ENCODE measurements at regions not wholly inside any gene's neighbourhood (a gene's known extent, or its start where the extent isn't known, plus 50 kb on each side); places are given as distances from the start of the nearest gene placed in this dataset.

DNA sequence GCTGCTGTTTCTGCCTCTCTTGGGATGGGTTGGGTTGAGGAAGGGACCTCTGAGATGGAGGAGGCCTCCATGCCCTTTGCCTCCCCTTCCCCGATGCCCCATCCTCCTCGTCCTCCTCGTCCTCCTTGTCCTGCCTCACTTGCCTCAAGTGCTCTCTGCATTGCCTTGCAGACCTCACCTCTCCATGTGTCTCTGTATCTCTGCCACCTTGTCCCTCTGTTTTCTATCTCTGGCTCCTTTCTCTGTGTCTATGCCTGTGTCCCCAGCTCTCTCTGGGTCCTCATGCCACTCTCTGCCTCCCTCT, 87.5 kb downstream of the MCFD2 start:
- TF ChIP-seq POLR2A (IDR thresholded peaks at IDR 0.05) = no peak
- TF ChIP-seq, protein P1, sequence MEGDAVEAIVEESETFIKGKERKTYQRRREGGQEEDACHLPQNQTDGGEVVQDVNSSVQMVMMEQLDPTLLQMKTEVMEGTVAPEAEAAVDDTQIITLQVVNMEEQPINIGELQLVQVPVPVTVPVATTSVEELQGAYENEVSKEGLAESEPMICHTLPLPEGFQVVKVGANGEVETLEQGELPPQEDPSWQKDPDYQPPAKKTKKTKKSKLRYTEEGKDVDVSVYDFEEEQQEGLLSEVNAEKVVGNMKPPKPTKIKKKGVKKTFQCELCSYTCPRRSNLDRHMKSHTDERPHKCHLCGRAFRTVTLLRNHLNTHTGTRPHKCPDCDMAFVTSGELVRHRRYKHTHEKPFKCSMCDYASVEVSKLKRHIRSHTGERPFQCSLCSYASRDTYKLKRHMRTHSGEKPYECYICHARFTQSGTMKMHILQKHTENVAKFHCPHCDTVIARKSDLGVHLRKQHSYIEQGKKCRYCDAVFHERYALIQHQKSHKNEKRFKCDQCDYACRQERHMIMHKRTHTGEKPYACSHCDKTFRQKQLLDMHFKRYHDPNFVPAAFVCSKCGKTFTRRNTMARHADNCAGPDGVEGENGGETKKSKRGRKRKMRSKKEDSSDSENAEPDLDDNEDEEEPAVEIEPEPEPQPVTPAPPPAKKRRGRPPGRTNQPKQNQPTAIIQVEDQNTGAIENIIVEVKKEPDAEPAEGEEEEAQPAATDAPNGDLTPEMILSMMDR (IDR thresholded peaks at IDR 0.05) = no peak
